ENCODE measurements at regions not wholly inside any gene's neighbourhood (a gene's known extent, or its start where the extent isn't known, plus 50 kb on each side); places are given as distances from the start of the nearest gene placed in this dataset.
"Not testable (repeated sequence)": the region's sequence is repeated elsewhere in the genome, so short reads cannot be mapped to it uniquely, and the experiment has no call there.

DNA sequence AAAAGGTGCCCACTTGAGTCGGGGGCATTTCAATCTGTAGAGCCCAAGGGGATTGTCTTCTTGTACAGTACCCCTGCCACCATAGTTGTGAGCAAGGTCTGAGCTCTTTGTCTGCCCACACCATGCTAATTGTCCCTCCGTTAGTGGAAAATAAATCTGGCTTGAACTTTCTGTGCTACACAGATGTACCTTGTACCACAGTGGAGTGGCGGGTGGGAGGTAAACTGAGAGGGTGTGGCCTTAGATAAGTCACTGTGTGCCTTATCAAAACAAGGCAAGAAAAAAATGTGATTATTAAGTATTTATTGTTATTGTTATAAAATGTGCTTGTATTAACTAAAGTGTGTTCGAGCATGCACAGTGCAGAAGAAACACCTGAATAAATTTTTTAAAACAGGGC, 242.9 kb upstream of the C2CD4B start:
- no peak for DNase-seq (ENCODE audit: low read depth in 2 of 2)

DNA sequence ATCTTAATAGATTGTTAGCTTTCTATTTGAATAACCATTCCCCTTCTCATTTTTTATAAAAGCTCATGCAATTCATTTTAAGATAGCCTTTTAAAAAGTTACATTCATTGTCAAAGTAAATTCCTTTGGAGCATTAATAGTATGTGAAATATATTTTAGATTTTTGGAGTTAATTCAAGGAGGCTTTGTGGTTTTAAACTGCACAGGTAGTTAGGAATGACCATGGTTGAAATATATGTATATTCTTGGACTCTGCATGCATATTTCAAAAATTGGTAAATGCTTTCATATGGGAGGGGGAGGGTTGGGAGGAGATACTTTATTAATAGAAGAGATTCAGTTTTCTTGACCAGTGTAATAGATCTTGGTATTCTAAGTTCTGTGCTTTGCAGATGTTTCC, 244.4 kb upstream of the C2CD4B start:
- DNase-seq (ENCODE audit: low read depth in 2 of 2) = no peak

DNA sequence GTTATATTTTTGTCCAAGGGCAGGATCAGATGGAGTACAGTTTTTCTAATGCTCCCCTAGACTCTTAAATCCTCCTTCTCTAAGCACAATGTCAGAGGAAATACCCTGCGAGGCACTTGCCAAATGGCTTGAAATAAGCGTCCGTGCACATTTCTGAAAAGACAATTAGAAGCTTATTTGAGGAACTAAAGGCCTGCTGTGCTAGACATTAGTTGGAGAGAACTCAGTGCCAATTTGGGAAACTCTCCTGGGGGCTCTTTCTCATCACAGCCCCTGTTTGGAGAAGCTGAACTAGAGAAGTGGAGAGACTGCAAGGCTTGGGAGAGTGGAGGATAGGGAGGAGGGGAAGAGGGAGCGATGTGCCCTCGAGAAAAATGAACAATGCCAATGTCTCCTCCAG, 247.6 kb upstream of the C2CD4B start:
- DNase-seq (ENCODE audit: low read depth in 2 of 2) = no peak

DNA sequence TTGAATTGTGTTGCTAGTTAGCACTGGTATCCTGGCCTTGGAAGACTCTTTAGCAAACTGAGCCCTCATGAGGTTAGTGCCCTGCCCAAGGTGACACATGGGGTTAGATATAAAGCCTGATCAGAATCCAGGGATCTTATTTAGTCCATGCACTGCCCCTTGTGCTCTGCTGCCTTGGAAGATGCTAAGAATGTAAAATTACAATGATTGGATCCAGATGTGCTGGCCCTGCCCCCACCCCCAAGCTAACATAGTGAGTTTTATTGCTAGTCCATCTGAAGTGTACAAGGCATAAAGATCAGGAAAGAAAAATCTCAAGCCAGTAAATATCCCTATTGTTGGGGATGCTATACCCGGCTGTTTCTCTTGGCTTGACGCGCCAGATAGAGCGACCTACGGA, 248.1 kb upstream of the C2CD4B start:
- no peak for DNase-seq (ENCODE audit: low read depth in 2 of 2)

DNA sequence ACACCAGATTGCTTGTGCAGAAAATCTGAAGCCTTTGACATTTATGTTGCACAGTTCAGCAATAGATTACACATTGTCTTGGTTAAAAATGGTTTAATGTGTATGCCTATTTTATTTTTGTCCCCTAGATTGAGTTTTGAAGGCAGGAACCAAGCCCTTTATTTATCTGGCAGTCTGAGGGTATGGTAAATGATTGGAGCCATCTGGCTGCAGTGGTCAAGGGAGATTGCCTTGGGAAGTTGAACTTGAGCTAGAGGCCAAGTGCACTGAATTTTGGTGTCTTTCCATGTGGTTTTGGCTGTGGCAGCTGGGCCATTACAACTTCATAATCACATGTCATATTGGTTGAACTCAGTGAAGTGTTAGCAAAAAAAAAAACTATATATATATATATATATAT, 248.7 kb upstream of the C2CD4B start:
- DNase-seq (ENCODE audit: low read depth in 2 of 2) = no peak

DNA sequence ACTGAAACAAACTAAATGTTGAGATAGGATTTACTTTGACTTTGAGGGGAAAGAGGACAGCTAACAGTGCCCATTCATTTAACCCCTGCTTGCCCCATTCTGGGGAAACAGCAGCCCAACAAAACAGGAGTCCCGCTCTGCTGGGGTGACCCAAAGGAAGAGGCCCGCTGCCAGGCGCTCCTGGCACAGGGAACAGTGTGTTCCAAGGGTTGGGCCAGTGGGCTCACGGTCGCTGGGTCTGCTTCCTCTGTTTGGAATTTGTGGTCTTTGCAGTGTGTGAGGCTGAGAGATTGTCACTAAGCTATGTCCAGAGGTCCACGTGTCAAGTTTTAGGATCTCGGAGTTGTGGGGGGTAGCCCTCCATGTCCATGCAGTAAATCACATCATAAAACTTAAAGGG, 250.4 kb upstream of the C2CD4B start:
- no peak for DNase-seq (ENCODE audit: low read depth in 2 of 2)

DNA sequence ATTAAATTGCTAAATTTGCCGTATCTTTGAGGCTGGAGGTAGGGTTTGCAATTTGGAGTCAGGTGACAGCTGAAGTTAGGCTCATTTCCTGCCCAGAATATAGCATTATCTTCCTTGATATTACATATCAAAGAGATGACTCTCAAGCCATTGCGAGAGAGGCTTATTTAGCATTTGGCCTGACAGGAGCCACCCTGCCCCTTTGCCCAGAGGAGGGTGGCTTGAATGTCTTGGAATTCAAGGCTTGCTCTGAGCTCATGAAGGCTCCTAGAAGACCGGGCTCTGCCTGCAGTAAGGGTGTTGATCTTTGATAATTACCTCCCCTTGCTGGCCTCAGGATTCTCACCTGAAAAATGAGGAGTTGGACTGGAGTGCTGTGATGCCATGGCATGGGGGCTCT, 251.4 kb upstream of the C2CD4B start:
- no peak for DNase-seq (ENCODE audit: low read depth in 2 of 2)

DNA sequence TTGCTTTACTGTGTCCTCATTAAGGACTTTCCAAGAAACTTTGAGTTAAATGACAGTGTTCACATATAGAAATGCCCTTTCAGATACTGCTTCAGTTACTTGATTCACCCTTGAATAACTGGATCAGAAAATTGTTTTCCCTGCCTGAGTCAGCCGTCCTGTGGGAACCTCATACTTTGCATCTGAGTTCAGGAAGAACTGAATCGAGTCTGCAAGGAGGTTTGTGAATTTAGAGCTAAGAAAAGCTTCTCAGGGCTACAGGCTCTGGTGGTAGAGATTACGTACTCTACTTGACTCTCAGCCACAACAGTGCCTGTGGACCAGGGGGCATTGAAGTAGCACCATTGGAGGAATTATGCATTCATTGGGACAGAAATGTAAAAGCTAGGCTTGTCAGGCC, 252.4 kb upstream of the C2CD4B start:
- DNase-seq (ENCODE audit: low read depth in 2 of 2) = no peak

DNA sequence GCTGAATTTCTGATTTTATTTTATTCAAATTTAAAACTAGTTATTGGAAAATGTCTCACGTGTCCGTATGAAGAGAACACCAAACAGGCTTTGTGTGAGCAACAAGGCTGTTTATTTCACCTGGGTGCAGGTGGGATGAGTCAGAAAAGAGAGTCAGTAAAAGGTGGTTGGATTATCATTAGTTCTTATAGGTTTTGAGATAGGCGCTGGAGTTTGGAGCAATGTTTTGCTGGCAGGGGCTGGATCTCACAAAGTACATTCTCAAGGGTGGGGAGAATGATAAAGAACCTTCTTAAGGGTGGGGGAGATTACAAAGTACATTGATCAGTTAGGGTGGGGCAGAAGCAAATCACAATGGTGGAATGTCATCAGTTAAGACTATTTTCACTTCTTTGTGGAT, 253.4 kb upstream of the C2CD4B start:
- DNase-seq (ENCODE audit: low read depth in 2 of 2) = not testable (repeated sequence)

DNA sequence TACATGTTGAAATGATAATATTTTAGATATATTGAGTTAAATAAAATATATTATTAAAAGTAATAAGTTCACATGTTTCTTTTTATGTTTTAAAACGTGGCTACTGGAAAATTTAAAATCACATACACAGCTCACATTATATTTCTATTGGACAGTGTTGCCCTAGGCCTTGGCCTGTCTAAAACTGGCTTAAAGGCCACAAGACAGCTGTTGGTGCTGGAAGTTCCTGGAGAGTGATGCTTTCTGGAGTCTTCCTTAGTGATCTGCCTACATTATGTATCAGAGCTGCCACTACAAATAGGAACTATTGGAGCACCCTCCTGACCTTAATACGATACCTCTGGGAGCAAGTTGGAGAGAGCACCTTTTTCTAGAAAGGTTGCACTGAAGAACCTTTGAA, 254.1 kb upstream of the C2CD4B start:
- DNase-seq (ENCODE audit: low read depth in 2 of 2) = no peak

DNA sequence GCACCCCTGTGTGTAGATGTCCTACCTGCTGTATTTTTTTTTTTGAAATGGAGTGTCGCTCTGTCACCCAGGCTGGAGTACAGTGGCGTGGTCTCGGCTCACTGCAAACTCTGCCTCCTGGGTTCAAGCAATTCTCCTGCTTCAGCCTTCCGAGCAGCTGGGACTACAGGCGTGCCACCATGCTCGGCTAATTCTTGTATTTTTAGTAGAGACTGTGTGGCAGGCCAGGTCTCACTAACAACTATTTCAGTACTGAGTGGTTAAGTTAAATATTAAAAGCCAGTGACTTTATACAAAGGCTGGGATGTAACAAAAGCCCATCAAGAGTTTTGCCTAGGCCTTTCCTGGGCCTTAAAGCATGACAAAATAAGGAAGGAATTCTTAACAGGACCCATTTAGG, 255.3 kb upstream of the C2CD4B start:
- not testable (repeated sequence) for DNase-seq (ENCODE audit: low read depth in 2 of 2)

DNA sequence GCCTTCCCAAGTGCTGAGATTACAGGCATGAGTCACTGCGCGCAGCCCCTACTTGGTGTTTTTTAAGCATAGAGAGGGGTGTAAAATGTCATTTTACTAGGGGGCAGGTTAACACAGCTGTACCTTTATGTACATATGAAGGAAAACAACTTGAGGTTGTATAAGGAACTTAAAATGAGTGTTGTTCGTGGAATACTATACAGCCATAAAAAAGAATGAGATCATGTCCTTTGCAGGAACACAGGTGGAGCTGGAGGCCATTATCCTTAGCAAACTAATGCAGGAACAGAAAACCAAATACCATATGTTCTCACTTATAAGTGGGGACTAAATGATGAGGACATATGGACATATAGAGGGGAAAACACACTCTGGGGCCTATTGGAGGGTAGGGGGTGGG, 256.2 kb upstream of the C2CD4B start:
- DNase-seq (ENCODE audit: low read depth in 2 of 2) = no peak

DNA sequence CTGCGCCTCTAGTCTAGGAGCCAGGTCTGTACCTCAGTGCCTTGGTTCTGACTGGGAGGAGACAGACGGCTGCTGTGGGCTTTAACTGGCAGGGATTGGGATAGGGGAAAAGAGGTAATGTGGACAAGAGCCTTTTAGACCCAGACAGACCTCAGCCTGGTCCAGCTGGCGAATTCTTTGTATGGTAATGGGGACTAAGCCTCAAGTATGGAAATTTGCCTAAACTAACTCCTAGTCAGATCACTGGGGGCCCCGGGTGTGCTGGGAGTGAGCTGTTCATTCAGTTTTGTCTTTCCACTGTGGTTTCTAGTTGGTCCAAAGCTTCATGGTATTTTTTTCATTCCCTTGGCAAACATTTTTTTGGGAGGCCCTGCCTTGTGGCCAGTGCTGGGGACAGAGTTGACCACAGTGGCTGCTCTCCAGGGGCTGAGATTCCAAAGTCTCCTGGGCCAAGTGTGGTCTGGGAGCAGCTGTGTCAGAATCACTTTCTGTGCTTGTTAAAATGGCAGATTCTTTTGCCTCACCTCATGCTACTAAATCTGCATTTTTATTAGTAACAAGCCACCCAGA, 261.4 kb upstream of the C2CD4B start:
- no peak for DNase-seq (ENCODE audit: low read depth in 2 of 2)

DNA sequence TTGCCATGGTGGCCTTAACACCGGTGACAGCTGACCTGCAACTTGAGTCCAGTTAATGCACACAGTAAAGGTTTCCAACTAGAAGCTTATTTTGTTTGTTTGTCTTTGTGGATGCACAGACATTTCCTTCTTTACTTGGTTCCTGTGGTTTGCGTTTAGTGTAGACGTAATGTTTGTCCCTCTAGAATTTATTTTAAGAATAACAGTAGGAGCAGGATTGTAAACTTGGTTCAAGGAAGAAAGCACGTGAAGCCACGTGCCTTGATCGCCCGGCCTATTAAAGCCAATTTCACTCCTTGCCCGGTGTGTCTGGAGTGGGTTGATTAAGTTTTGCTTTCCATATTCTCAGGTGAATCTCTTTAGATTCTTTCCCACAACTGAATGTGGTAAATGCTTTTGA, 263.2 kb upstream of the C2CD4B start:
- no peak for DNase-seq (ENCODE audit: low read depth in 2 of 2)

DNA sequence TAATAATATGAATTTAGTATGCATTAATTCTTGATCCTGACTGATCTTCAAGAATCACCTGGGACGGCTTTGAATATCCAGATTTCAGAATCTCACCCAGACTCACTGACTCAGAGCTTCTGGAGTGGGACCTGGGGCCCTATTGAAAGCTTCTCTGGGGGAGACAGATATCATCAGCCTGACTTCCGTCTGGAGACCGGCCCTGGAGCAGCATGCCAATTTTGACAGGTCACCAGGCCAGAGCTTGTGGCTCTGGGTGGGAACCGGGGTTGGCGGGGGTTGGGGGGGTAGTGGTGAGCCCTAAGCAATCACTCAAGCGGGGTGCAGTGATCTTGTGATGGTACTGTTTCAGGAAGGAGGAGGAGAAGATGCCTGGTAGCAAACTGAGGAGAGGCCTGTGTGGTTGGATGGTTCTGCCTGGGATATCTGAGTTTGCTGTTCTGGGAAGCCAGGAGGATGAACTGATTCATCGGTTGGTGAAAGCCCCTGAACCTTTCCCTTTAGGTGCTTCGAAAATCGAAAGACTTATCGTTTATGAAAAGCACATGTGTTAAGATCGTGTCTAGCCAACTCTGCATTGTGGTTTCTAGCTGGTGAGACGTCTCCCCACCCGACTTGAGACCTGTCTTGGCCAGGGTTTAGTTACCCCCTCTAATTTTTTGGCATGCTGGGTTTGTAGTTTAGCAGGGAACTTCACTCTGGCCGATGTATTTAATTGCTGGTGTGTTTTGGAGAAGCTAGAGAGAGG, 263.9 kb upstream of the C2CD4B start:
- no peak for DNase-seq (ENCODE audit: low read depth in 2 of 2)

DNA sequence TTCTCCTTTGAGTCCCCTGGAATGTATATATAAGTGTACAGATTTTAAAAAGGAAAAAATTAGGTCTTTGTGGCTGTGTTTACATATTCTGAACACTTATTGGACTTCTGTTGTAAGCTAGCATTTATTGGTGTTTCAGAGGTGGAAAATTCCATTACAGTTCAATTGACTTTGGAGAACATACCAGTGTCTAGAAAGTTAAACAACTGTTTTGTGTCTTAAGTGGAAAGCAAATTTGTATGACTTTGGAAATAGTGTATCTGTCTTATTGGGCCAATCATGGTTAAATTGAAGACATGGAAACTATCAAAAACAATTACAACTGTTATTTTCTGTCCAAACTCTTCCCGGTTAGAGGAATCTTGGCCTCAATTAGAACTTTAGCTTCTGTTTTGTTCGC, 265.0 kb upstream of the C2CD4B start:
- no peak for DNase-seq (ENCODE audit: low read depth in 2 of 2)

DNA sequence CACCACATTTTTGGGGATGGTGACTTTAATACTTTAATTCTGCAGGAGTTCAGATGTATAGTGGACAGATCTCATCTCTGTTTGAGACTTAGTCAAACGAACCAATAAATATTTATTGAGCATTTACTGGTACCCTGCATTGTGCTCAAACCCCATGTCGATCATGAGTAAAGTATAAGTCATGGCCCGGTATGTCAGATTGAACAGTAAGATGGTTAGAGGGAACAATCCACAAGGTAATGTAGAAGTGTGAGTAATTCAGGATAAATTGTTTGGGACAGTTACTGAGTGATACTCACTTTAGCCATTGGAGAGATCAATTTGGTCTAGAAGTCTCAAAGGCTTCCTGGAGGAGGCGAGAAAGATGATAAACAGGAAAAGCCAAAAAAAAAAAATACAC, 265.5 kb upstream of the C2CD4B start:
- DNase-seq (ENCODE audit: low read depth in 2 of 2) = no peak

DNA sequence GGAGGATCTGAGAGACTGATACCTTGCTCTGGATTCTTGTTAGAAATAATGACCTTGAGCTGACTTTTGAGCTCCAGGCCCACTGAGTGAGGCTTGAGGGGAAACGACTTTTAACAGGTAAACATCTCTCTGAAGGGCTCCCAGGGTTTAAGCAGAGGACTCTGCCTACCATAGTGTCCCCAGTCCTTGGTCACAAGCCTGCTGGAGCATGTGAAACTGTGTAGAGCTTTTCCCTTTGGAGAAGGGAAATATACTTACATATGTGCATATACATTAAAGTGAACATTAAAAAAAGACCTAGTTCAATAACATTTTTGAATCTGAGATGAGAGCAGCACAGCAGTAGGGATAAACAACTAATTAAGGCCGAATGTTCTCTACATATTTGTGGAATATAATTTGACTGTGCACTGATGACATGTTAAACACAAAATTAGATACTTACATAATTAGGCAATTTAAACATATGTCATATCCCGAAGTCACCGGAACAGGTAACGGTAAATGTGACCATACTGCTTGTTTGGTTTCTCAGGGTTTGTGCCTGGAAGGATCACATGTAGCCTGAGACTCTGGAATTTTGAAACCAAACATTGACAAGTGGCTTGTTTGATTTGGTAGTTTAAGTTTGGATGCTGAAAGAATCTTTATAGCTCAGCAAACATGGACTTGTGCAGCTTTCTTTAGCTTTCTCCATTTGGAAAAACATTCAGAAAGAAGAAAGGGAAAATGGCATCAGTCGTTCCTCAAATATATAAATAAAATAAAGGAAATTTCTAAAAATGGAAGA, 266.1 kb upstream of the C2CD4B start:
- no peak for DNase-seq (ENCODE audit: low read depth in 2 of 2)

DNA sequence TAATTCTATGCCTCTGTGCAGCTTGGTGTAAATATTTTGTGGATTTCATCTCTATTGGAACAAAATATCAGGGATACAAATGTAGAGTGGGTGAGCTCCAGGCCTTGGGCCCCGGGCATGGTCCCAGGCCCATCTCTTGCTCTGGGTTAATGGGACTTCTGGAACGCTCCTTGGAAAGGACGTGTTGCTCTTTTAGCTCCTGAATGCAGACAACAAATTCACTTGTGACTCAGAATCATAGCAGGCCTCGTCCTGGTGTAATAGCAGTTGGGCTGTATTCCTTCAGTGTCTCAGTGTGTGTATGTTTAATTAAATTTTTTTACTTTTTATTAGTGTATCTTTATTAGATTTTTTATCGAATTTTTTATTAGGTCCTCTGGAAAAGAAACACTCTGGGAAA, 266.7 kb upstream of the C2CD4B start:
- no peak for DNase-seq (ENCODE audit: low read depth in 2 of 2)

DNA sequence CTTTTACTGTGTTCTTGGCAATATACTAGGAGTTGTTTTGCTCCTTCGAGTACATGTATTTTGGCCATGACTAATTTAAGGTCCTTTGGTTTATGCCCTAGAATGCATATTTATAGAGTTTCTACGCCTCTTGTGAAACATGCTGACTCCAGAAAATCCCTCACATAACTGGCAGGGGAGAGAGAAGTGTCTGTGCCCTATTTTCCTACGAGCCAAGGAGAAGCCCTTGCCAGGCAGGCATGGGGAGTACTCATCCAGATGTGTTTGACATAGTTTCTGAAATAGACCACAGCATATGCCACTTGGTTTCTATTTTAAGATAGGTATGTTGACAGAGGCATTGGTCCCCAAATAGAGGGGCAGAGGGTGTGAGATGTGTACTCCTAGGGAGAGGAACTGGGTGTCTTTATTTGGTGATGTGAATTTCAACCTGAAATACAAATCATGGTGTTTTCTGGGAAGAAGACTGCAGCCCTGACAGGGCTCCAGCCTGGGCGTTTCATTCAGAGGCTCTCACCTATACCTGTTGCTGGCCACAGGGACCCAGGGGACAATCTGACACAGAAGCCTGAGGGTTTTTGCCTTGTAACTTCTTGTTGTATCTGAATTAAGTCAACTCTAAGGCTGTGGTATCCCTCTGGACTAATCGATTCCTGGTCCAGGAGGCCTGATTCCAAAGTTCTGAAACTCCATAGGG, 267.8 kb upstream of the C2CD4B start:
- DNase-seq (ENCODE audit: low read depth in 2 of 2) = no peak

DNA sequence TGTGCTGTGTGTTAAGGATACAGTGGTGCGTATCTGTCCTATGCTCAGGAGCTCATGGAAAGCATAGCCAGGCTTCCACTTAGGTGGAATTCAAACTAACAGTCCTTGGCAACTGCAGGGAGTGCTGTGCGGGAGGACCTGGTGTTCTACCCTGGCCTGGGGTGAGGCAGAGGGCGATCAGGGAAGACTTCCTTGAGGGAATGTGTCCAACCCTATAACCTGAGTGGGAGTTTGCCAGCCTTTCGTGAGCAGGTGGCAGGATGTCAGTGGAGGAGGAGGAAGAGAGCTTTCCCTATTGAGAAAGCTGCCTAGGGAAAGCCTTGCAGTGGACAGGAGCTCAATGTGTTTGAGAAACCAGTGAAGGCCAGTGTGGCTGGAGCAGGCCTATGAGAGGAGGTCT, 271.1 kb upstream of the C2CD4B start:
- DNase-seq (ENCODE audit: low read depth in 2 of 2) = no peak

DNA sequence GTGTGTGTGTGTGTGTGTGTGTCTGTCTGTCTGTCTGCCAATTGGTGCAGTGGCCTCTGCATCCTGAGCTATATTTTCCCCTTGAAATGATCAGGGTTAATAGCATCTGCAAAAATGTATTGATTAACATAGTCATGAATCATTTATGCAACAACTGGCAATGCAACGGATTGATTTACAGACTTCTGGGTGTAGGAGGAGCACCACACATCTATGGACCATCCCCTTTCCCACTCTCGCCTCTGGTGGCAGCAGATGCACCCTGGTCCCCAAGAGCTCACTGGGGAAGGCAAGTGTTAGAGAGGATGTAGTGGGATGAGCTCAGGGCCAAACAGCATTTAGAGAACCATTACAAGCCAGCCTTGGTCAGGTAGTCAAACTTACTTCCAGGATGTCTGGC, 272.7 kb upstream of the C2CD4B start:
- no peak for DNase-seq (ENCODE audit: low read depth in 2 of 2)
